HFFc6 (cell line): ENCODE measurements at regions not wholly inside any gene's neighbourhood (a gene's known extent, or its start where the extent isn't known, plus 50 kb on each side); places are given as distances from the start of the nearest gene placed in this dataset.

Source experiments
- DNase-seq: peaks from one replicate; pipeline ENCODE4 v3.0.0-alpha.2; 2018
- H3K27ac Mint-ChIP-seq: 2 replicates; pipeline ENCODE4 v1.8.0; 2020; ENCODE audit warnings: mild to moderate bottlenecking, mixed read lengths
- H3K27me3 Mint-ChIP-seq: 2 replicates; pipeline ENCODE4 v1.8.0; 2021; ENCODE audit warnings: mild to moderate bottlenecking, moderate library complexity, mixed read lengths; ENCODE audit not compliant: insufficient read depth
- H3K36me3 Mint-ChIP-seq: 2 replicates; pipeline ENCODE4 v1.8.0; 2021; ENCODE audit warnings: low read depth, mixed read lengths
- H3K4me1 Mint-ChIP-seq: 2 replicates; pipeline ENCODE4 v1.8.0; 2020; ENCODE audit warnings: low read depth, mixed read lengths
- H3K4me3 Mint-ChIP-seq: 2 replicates; pipeline ENCODE4 v1.8.0; 2020; ENCODE audit warnings: mild to moderate bottlenecking, moderate library complexity, mixed read lengths
- H3K9me3 Mint-ChIP-seq: 2 replicates; pipeline ENCODE4 v1.8.0; 2020; ENCODE audit warnings: mild to moderate bottlenecking, mixed read lengths
- TF ChIP-seq, protein P1 (sequence below): fragments of 200-600 bp; sonication (generic); IDR thresholded peaks from 2 replicates; pipeline ENCODE4 v1.5.0; 2021; ENCODE audit warnings: antibody characterized with exemption, mild to moderate bottlenecking

GRCh38 chr15:62920682-62921502 is 121.7 kb upstream of the TPM1 start:
- H3K27ac Mint-ChIP-seq: peak overlapping the region; percentile 46; the same call in 1 of the 2 replicates
- DNase-seq: peak; percentile 46
- no peaks in the 10 kb centered on the region for H3K9me3 Mint-ChIP-seq
- no peaks in the 10 kb centered on the region; the same call in 1 of the 2 replicates for H3K36me3 Mint-ChIP-seq
- H3K4me1 Mint-ChIP-seq: peaks cover 32% of the 10 kb centered on the region
- TF ChIP-seq, protein P1, sequence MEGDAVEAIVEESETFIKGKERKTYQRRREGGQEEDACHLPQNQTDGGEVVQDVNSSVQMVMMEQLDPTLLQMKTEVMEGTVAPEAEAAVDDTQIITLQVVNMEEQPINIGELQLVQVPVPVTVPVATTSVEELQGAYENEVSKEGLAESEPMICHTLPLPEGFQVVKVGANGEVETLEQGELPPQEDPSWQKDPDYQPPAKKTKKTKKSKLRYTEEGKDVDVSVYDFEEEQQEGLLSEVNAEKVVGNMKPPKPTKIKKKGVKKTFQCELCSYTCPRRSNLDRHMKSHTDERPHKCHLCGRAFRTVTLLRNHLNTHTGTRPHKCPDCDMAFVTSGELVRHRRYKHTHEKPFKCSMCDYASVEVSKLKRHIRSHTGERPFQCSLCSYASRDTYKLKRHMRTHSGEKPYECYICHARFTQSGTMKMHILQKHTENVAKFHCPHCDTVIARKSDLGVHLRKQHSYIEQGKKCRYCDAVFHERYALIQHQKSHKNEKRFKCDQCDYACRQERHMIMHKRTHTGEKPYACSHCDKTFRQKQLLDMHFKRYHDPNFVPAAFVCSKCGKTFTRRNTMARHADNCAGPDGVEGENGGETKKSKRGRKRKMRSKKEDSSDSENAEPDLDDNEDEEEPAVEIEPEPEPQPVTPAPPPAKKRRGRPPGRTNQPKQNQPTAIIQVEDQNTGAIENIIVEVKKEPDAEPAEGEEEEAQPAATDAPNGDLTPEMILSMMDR: no peak
- no peaks in the 10 kb centered on the region; the same call in 1 of the 2 replicates for H3K27me3 Mint-ChIP-seq
- H3K4me3 Mint-ChIP-seq: no peak overlapping the region

GRCh38 chr15:62922514-62922913 is 120.0 kb upstream of the TPM1 start:
- Mint-ChIP-seq H3K36me3 (peaks cover 5% of the 10 kb centered on the region), H3K27me3 (no peaks in the 10 kb centered on the region; the same call in 1 of the 2 replicates), H3K4me1 (peaks cover 43% of the 10 kb centered on the region), H3K9me3 (no peaks in the 10 kb centered on the region; the same call in 1 of the 2 replicates), H3K27ac (no peak overlapping the region), H3K4me3 (no peak overlapping the region)
- no peak for DNase-seq
- TF ChIP-seq, protein P1: no peak

DNA sequence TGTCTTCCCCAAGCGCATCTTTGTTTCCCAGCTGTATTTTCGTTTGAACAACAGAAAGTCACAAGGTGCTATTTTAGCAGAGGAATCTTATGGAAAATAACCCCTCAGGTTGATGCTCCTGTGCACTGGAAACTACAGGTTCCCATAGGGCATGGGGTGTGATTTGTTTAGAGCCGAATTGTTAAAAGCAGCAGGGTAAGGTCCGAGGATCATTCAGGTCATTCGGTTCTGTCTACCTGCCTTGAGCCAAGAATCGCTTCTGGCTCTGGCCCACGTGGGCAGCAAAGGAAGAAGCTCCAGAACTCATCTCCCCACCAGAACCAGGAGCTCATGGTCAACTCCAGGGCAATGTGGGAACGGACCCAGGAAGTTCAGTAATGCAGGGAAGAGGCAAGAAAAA is 116.7 kb upstream of the TPM1 start:
- Mint-ChIP-seq H3K4me1 (peaks cover 67% of the 10 kb centered on the region), H3K36me3 (peaks cover 5% of the 10 kb centered on the region), H3K9me3 (no peaks in the 10 kb centered on the region; the same call in 1 of the 2 replicates), H3K4me3 (no peak overlapping the region), H3K27me3 (no peaks in the 10 kb centered on the region; the same call in none of the 2 replicates), H3K27ac (no peak overlapping the region)
- TF ChIP-seq, protein P1: no peak
- no peak for DNase-seq

- H3K4me3 Mint-ChIP-seq: no peak overlapping the region
Observed at GRCh38 chr15:62927196-62927595, 115.4 kb upstream of the TPM1 start.

GRCh38 chr15:62927836-62928235 is 114.7 kb upstream of the TPM1 start:
- peak overlapping the region; percentile 72 for H3K4me3 Mint-ChIP-seq
- peaks cover 5% of the 10 kb centered on the region for H3K36me3 Mint-ChIP-seq
- TF ChIP-seq, protein P1: no peak
- peaks cover 67% of the 10 kb centered on the region for H3K4me1 Mint-ChIP-seq
- DNase-seq: no peak
- no peaks in the 10 kb centered on the region; the same call in 1 of the 2 replicates for H3K9me3 Mint-ChIP-seq
- no peaks in the 10 kb centered on the region; the same call in none of the 2 replicates for H3K27me3 Mint-ChIP-seq
- H3K27ac Mint-ChIP-seq: peak overlapping the region; percentile 91

More at GRCh38 chr15:62927196-62927595, 115.4 kb upstream of the TPM1 start:
- Mint-ChIP-seq H3K27me3 (no peaks in the 10 kb centered on the region; the same call in none of the 2 replicates), H3K9me3 (no peaks in the 10 kb centered on the region; the same call in 1 of the 2 replicates), H3K27ac (no peak overlapping the region), H3K36me3 (peaks cover 5% of the 10 kb centered on the region), H3K4me1 (peaks cover 67% of the 10 kb centered on the region)
- TF ChIP-seq, protein P1: no peak
- no peak for DNase-seq
